ENCODE measurements at regions not wholly inside any gene's neighbourhood (a gene's known extent, or its start where the extent isn't known, plus 50 kb on each side); places are given as distances from the start of the nearest gene placed in this dataset.
"Not testable (repeated sequence)": the region's sequence is repeated elsewhere in the genome, so short reads cannot be mapped to it uniquely, and the experiment has no call there.

DNA sequence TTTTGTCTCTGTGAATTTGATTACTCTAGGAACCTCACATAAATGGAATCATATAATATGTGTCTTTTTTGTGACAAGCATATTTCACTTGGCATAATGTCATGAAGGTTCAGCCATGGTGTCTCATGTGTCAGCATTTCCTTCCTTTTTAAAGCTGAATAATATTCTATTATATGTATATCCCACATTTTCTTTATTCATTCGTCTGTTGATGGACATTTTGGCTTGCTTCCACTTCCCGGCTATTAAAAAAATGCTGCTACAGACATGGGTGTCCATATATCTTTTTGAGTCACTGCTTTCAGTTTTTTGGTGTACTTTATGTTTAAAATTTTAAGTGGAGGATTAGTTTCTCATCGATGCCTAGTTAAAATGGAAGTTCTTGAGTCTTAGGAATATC is 59.8 kb upstream of the C5orf63 start:
- DNase-seq: no peak

DNA sequence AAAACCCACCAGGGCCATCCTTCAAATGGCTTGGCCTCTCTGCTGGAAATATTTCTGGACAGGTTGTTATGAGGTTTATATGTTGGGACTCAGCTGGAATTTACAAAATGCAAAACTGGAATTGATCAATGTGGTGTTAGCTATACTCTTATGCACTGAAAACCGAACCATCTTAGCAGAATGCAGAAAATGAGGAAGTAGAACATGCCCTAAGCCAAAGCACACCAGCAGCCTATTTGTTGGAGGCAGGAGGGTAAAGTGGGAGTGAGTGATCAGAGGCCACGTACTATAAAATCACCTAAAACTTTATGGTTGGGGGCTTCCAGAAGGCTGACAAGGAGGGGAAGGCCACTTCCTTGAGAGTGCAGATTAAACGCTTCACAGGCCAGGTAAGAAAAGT is 63.6 kb upstream of the C5orf63 start:
- DNase-seq: no peak

DNA sequence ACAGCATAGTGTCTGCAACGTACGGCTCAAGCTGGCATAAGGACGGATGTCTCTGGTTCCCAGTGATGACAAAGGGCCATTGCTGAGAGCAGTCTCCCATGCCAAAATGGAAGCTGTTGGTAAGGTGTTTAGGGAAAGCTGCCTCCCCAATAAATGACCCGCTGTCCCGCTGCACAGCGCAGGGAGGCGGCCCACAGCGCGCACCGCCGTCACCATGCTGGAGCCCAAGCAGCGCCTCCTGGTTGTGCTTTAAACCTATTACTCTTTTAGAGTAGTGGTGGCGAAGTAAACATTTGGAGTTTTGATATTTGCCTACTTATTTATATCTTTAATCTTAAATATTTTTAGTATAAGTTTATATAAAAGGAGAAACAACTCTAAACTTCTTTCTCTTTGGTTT is 70.4 kb upstream of the C5orf63 start:
- no peak for DNase-seq

DNA sequence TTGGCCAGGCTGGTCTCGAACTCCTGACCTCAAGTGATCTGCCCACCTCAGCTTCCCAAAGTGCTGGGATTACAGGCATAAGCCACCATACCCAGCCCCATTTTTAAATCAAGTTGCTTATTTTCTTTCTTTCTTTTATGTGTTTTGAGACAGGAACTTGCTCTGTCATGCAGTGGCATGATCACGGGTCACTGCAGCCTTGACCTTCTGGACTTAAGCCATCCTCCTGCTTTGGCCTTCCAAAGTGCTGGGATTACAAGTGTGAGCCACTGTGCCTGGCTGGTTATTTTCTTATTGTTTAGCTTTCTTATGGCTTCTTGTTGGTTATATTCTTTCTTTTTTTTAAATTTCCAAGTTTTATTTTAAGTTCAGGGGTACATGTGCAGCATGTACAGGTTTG is 79.7 kb upstream of the C5orf63 start:
- no peak for DNase-seq

DNA sequence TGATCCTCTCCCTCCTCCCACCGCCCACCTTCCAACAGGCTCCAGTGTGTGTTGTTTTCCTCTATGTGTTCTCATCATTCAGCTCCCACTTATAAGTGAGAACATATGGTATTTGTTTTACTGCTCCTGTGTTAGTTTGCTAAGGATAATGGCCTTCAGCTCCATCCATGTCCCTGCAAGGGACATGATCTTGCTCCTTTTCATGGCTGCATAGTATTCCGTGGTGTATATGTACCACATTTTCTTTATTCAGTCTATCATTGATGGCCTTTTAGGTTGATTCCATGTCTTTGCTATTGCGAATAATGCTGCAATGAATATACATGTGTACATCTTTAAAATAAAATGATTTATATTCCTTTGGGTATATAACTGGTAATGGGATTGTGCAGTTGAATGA is 80.2 kb upstream of the C5orf63 start:
- DNase-seq: no peak

DNA sequence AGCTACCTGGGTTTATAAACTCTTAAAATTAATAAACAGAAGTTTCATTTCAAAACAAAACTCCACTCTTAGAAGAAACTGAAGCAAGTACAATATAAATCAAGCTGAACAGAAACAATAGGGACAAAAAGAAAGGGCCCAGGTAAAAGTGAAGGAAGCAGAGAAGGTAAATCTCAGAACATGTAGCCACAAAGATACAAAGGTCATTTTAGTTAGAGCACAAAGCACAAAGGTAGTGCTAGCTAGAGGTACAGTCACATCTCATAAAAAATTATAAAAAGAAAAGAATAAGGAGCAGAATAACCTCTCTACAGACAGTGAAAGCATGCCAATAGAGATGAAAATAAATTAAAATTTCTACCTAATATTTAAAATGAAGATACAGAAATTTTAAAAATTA is 90.4 kb upstream of the C5orf63 start:
- no peak for DNase-seq

DNA sequence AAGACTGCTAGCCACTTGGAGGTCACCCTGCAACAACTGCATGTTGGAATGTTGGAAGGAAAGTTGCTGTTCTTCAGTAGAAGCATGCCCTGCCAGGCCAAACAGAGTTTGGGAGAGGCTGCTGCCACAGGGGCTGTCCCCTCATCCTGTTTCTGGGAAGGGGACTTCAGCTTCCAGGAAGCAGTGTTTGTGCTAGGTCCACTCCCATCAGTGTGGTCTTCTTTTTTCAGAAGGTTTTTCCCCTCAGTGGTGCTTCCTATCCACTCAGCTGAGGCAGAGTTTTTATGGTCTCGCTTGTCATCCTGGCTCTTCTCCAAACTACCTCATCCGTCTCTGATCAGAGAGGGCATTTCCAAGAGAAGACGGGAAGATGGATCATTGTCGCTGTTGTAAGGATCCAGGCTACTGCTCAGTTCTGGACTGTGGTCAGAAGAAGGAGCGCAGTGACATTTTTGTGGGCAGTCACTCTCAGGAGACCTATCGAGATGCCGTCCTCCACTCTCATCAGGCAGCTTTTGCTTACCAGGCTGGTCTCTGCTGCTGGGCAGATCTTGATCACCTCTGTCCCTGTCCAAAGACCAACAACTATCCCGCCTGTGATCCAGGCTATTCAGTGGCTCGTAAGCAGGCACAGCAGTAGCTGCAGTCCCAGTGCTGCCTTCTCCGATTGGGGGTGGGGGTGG is 97.8 kb upstream of the C5orf63 start:
- DNase-seq: no peak

DNA sequence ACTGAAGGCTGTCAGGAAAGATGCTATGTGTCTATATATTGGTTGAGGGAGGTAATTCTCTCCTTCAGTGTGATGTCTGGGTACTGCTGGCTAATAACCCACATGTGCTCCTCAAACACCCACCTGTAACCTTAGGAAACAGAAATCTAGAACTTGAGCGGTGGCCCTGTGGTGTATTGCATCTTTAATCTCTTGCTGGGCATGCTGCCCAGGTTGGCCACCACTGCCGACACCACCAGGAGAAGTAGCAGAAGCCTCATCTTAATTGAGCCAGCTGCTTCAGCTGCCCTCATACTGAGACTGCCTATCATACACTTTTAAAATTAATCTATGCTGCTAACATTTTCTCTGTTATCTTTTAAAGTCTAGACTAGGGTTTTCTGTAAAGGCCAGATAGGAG is 103.5 kb upstream of the C5orf63 start:
- DNase-seq: no peak

DNA sequence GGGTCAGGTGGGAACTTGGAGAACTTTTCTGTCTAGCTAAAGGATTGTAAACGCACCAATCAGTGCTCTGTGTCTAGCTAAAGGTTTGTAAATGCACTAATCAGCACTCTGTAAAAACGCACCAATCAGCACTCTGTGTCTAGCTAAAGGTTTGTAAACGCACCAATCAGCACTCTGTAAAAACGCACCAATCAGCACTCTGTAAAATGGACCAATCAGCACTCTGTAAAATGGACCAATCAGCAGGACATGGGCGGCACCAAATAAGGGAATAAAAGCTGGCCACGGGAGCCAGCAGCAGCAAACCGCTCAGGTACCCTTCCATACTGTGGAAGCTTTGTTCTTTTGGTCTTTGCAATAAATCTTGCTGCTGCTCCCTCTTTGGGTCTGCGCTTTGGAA is 108.0 kb upstream of the MEGF10 start:
- DNase-seq: not testable (repeated sequence)

DNA sequence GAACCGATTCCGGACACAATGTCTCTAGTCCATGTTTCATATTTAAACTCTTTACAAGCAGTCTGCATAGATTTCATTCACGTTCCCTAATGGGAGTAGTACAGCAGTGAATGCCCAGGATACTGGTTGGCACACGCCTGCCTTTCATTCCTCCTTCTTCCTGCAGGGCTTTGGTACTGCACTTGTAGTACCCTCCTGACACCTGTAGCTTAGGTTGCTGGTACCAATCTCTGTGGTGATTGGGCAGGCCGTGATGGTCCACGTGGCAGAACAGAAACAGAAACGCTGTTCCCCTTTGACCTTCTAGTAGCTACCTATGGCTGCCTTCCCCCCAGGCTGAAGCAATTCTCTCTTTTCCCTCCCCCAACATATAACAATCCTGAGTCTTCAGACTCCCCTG is 107.3 kb upstream of the MEGF10 start:
- DNase-seq: no peak

DNA sequence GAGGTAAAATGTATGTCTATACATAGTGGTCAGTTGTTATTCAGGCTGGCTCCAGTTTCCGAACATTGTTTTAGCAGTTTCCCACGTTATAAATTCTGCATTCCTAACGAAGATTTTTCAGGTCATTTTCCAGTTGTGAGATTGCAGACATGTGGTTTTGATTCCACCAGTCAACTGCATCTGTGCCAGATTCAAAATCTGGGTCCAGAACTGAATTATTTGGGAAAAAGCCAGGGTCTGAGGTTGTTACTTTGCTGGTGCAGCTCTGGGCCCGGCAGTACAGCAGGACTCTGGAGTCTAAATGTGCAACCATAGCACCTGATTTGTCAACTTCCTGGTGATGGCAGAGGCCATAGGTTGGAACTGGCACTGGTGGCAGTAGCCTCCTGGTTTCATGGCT is 105.7 kb upstream of the MEGF10 start:
- no peak for DNase-seq

DNA sequence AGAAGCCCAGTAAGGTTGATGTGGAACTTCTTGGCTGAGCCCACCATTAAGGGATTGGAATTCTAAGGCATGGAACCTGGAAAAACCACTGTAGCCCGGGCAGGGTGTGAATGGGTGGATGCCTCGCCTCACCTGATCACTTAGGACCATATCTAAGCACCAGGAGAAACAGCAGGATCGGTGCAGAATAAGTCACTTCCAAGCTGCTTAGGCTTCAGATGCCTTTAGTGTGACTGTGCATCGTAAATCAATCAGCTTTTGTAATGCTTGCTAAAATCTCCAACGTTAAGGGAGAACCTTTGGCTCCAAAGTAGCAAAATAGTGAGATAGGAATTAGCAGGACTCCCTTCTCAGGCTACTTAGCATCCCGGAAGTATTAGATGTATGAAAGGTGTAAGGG is 103.9 kb upstream of the MEGF10 start:
- DNase-seq: no peak

DNA sequence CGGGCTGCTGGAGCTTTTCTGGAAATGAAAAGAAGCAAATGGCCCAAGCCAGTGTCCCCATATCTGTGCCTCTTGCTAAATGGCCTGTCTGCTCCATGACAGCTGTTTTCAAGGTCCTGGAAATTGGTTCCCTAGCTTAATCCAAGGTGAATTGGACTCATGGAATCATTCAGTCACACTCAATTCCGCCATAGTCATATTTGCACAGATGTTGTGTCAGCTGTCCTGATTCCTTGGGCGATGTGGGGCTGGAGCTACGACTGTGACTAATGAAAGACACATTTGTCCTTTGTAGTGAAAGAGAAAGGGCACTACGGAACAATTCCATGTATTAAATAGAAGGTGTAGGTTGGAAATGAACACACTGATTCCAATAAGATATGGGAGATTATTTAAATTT is 102.9 kb upstream of the MEGF10 start:
- DNase-seq: no peak

DNA sequence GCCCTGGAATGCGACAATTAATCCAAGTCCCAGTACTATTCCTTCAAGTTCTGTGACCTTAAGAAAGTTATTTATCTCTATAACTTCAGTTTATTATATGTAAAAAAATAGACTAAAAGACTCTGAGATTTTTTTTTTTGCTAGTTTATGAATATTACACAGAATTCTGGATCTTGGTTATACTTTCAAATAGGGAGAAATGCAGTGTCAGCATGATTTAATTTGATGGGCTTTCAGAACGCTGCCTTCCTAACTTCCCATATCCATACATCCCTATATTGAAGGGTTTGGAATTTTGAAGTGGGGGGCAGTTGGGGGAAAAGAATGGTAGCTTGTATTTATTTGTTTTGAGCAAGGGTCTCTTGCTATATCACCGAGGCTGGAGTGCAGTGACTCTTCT is 98.4 kb upstream of the MEGF10 start:
- DNase-seq: no peak

DNA sequence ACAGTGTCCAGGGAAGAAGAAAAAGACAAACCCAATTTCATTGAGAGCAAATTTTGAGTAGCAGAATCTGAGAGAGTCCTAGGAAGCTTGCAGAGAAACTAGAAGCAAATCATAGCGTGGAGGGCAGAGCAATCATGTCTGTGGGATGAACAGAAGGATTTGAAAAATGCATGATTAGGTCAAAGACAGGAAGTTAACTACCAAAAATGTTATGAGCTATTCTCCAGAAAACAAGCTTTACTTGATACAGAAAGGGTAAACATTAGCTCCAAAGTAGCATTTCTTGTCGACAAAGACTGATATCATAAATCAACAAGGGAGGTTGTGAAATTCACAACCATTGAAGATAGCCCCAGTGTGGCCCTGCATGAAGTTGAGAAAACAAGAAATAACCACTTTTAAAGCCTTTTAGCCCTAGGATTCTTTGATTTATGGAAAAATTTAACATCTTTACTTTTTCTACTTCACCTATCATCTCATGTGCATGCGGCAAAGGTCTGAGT is 97.7 kb upstream of the MEGF10 start:
- no peak for DNase-seq

DNA sequence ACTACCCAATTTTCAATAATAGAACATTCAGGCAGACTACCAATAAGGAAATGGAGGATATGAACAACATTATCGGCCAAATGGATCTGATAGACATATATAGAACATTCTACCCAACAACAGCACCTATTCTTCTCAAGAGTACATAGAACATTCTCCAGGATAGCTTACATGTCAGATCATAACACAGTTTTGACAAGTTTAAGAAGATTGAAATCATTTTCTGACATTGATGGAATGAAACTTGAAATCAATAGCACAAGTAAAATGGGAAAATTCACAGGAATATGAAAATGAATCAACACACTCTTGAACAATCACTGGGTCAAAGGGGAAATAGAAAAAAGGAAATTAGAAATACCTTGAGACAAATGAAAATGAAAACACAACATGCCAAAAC is 94.6 kb upstream of the MEGF10 start:
- DNase-seq: no peak

DNA sequence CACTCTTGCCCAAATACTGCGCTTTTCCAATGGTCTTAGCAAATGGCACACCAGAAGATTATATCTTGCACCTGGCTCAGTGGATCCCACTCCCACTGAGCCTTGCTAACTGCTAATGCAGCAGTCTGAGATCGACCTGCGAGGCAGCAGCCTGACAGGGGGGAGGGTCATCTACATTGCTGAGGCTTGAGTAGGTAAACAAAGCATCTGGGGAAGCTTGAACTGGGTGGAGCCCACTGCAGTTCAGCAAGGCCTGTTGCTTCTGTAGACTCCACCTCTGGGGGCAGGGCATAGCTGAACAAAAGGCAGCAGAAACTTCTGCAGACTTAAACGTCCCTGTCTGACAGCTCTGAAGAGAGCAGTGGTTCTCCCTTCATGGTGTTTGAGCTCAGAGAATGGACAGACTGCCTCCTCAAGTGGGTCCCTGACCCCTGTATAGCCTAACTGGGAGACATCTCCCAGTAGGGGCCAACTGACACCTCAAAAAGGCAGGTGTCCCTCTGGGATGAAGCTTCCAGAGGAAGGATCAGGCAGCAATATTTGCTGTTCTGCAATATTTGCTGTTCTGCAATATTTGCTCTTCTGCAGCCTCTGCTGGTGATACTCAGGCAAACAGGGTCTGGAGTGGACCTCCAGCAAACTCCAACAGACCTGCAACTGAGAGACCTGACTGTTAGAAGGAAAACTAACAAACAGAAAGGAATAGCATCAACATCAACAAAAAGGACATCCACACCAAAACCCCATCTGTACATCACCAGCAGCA is 93.0 kb upstream of the MEGF10 start:
- DNase-seq: not testable (repeated sequence)

DNA sequence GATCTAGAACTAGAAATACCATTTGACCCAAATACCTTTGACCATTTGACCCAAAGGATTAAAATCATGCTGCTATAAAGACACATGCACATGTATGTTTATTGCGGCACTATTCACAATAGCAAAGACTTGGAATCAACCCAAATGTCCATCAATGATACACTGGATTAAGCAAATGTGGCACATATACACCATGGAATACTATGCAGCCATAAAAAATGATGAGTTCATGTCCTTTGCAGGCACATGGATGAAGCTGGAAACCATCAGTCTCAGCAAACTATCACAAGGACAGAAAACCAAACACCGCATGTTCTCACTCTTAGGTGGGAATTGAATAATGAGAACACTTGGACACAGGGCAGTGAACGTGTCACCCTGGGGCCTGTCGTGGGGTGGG is 87.9 kb upstream of the MEGF10 start:
- DNase-seq: not testable (repeated sequence)

DNA sequence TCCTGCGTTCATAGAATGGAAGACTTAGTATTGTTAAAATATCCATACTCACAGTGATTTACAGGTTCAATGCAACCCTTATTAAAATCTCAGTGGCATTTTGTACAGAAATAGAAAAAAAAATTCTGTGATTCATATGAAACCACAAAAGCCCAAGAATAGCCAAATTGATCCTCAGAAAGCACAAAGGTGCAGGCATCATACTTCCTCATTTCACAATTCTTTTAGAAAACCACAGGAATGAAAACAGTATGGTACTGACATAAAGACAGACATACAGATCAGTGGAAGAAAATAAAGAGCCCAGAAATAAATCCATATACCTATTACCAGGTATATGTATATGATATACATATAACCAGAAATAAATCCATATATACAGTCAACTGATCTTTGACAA is 86.8 kb upstream of the MEGF10 start:
- DNase-seq: peak; percentile 10 to 12

DNA sequence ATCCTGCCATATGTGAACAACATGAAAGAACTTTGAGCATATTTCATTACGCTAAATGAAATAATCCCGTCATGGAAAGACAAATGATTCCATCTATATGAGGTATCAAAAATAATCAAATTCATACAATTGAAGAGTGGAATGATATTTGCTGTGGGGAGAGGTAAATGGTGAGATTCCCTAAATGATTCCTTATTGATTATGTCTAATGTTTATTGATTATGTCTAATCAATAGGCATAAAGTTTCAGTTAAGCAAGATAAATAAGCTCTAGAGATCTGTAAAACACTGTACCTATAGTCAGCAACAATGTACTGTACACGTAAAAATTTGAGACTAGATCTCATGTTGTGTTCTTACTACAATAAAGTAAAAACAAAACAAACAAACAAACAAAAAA is 85.4 kb upstream of the MEGF10 start:
- DNase-seq: no peak

DNA sequence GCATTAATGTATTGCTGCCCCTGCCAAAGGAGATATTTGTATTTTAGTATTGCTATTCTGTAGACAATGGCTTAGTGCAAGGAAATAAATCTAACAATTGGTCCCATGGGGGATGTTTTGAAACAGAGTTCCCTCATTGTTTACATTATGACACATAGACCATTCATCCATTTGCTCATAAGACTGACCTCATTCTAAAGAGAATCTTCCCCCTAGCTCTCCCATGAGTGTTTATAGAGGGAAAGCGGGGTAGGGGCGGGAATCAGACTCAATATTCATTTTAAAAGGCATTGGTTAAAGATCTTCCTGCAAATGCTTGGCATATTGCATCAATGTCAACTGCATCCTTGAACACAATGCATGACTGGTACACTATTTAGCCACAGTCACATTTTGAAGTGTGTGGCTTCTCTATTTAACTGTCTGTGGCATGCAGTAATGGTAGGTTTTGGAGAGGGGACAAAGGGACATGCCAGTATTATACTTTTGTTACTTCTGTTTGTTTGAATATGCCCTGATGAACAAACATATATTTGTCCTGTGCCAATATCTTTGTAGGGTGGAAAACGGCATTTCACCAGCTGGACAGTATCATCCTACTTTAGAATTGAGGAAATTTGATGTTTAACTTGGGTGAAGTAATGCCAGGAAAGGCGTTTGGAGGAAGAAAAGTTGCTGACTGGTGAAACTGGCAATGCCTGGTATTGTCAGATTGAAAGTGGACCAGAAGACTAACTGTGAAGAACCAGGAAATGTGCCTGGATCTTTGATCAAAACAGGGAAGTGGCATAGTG is 84.1 kb upstream of the MEGF10 start:
- DNase-seq: no peak

DNA sequence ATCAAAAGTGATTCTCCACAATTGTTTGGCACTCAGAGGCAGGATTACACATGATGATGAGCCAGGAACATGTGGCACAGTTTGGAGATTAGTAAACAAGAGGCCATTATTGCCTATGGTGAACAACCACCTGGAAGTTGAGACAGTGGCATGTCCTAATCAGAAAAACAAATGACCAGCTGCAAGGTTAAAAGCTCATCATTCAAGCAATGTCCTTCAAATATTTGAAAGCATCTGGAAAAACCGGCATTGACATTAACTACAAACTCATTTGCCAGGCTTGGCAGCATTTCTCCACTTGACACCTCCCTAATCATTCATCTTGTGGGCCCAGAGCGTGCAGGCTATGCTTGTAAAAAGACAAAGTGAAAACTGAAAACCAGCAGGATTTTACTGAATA is 80.6 kb upstream of the MEGF10 start:
- DNase-seq: no peak

DNA sequence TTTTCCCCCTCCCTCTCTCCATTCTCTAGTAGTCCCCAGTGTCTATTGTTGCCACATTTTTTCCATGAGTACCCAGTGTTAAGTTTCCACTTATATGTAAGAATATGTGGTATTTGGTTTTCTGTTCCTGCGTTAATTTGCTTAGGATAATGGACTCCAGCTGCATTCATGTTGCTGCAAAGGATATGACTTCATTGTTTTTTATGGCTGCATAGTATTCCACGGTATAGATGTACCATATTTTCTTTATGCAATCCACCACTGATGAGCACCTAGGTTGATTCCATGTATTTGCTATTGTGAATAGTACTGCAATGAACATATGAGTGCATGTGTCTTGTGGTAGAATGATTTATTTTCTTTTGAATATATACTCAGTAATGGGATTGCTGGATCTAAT is 77.4 kb upstream of the MEGF10 start:
- no peak for DNase-seq

DNA sequence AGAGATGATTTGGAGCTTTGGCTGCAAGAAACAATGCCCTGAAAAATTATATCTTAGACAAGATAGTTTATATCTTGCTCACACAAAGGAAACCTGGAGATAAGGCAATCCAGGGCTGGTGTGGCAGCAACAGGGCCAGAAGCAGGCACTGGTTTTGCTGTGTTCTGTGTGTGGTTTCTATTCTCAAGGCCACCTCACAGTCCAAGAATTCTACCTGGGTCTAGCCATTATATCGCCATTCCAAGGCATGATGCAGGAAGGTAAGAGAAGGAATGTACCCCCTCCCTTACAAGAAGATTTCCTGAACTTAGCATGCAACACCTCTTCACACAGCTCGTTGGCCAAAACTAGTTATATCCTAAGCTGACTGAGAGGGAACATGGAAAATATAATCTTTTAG is 74.5 kb upstream of the MEGF10 start:
- DNase-seq: no peak
